Upper lobe of left lung (tissue), 4 donors: ENCODE measurements at regions not wholly inside any gene's neighbourhood (a gene's known extent, or its start where the extent isn't known, plus 50 kb on each side); places are given as distances from the start of the nearest gene placed in this dataset.

ENCODE experiments used
- EP300 ChIP-seq, 4 donors: sonication (generic); formaldehyde crosslinking; IDR thresholded peaks; one replicate each; pipeline ENCODE4 v1.5.1; 2017; ENCODE audit warnings: antibody characterized with exemption in 4 of 4, control low read depth in 2 of 4
- POLR2A ChIP-seq, 4 donors: fragments of 450-650 bp; IDR thresholded peaks; one replicate each; pipeline ENCODE4 v1.5.1; 2016 to 2017; ENCODE audit warnings: antibody characterized with exemption in 4 of 4, mild to moderate bottlenecking in 2 of 4
- POLR2AphosphoS5 ChIP-seq, 2 donors: sonication (generic); formaldehyde crosslinking; IDR thresholded peaks; one replicate each; pipeline ENCODE4 v1.5.1; 2017; ENCODE audit warnings: antibody characterized with exemption in 2 of 2
- TF ChIP-seq, protein P1 (sequence below), 6 experiments: fragments of 450-650 bp in 4 of 6; fragments of 200-600 bp in 2 of 6; sonication (generic) in 2 of 6; IDR thresholded peaks; one replicate each; pipeline ENCODE4 v1.5.1; 2016 to 2019; ENCODE audit warnings: antibody characterized with exemption in 6 of 6

DNA sequence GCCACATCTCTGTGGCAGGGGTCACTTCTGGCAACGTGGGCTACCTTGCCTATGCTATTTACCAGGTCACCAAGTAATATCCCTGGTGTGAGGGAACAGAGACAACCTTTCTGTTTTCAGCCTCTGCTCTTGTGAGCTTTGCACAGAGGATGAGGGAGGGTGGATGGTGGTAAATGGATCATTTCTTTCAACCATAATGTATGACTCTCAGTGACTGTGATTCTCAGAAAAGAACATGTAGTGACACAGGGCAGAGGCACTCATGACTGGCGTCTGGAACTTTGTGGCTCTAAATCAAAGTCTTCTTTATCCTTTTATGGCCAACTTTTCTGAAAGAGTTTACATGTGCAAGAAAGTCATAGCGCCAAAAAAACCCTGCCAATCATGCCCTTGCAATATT is 153.5 kb upstream of the USP24 start:
- no peak for TF ChIP-seq POLR2A (IDR thresholded peaks at IDR 0.05)
- TF ChIP-seq, protein P1, sequence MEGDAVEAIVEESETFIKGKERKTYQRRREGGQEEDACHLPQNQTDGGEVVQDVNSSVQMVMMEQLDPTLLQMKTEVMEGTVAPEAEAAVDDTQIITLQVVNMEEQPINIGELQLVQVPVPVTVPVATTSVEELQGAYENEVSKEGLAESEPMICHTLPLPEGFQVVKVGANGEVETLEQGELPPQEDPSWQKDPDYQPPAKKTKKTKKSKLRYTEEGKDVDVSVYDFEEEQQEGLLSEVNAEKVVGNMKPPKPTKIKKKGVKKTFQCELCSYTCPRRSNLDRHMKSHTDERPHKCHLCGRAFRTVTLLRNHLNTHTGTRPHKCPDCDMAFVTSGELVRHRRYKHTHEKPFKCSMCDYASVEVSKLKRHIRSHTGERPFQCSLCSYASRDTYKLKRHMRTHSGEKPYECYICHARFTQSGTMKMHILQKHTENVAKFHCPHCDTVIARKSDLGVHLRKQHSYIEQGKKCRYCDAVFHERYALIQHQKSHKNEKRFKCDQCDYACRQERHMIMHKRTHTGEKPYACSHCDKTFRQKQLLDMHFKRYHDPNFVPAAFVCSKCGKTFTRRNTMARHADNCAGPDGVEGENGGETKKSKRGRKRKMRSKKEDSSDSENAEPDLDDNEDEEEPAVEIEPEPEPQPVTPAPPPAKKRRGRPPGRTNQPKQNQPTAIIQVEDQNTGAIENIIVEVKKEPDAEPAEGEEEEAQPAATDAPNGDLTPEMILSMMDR (IDR thresholded peaks at IDR 0.05) = no peak
- no peak for TF ChIP-seq EP300 (IDR thresholded peaks at IDR 0.05)
- no peak for TF ChIP-seq POLR2AphosphoS5 (IDR thresholded peaks at IDR 0.05)
